ENCODE measurements at regions not wholly inside any gene's neighbourhood (a gene's known extent, or its start where the extent isn't known, plus 50 kb on each side); places are given as distances from the start of the nearest gene placed in this dataset.
"Not testable (repeated sequence)": the region's sequence is repeated elsewhere in the genome, so short reads cannot be mapped to it uniquely, and the experiment has no call there.

DNA sequence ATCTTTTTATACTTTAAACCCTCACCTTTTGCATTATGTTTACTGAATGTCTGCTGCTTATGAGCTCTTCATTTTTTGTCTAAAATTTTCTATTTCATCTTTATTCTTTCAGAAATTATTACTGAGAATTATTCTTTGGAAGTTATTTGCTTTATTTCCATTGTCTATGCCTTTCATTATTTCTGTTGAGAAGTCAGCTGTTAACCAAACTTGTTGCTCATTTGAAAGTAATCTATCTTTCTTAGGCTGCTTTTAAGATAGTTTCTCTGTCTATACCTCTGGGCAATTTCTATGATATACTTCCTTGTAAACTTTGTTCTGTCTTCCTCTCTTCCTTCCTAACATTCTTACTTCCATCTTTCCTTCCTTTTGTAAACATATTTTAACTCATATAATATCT is 1165.9 kb upstream of the CELF2 start:
- H3F3A ChIP-seq (ENCODE audit: insufficient read depth, low read depth), result no peaks in the 10 kb centered on the region
- H3K9me3 ChIP-seq (ENCODE audit: insufficient read depth, low read depth), result no peaks in the 10 kb centered on the region
- ChIA-PET CTCF (no interaction called here), POLR2A (ENCODE audit: unreplicated experiment) (no interaction called here)
- no peak overlapping the region for H2AFZ ChIP-seq
- no peaks in the 10 kb centered on the region for H3K36me3 ChIP-seq (ENCODE audit: low read depth)
- intact Hi-C loops (cut with micrococcal nuclease; ENCODE audit: unreplicated experiment), result no loop called here
- no peaks in the 10 kb centered on the region for H4K20me1 ChIP-seq (ENCODE audit: insufficient read depth)
- H3K27ac ChIP-seq, result no peak overlapping the region
- no peak for DNase-seq
- no peaks in the 10 kb centered on the region for H3K4me1 ChIP-seq (replicated peaks; ENCODE audit: insufficient read depth)
- no peaks in the 10 kb centered on the region for H3K27me3 ChIP-seq (ENCODE audit: insufficient read depth, low read depth)
- no TSS peak for BruUV-seq (replicated peaks)
- H3K79me2 ChIP-seq (ENCODE audit: low read depth), result no peaks in the 10 kb centered on the region
- no peaks in the 10 kb centered on the region for H3K9me2 ChIP-seq (ENCODE audit: insufficient read depth)
- H3K4me3 ChIP-seq, result no peak overlapping the region
- no peak overlapping the region for H3K4me2 ChIP-seq
- no peak for TF ChIP-seq EZH2 (IDR thresholded peaks at IDR 0.05; ENCODE audit: low read depth)
- TF ChIP-seq, protein P1, sequence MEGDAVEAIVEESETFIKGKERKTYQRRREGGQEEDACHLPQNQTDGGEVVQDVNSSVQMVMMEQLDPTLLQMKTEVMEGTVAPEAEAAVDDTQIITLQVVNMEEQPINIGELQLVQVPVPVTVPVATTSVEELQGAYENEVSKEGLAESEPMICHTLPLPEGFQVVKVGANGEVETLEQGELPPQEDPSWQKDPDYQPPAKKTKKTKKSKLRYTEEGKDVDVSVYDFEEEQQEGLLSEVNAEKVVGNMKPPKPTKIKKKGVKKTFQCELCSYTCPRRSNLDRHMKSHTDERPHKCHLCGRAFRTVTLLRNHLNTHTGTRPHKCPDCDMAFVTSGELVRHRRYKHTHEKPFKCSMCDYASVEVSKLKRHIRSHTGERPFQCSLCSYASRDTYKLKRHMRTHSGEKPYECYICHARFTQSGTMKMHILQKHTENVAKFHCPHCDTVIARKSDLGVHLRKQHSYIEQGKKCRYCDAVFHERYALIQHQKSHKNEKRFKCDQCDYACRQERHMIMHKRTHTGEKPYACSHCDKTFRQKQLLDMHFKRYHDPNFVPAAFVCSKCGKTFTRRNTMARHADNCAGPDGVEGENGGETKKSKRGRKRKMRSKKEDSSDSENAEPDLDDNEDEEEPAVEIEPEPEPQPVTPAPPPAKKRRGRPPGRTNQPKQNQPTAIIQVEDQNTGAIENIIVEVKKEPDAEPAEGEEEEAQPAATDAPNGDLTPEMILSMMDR (conservative IDR thresholded peaks at IDR 0.05), result no peak

- Histone ChIP-seq H3K4me2 (no peak overlapping the region), H3K9me3 (ENCODE audit: insufficient read depth, low read depth) (no peaks in the 10 kb centered on the region), H3K4me1 (replicated peaks; ENCODE audit: insufficient read depth) (no peaks in the 10 kb centered on the region), H3K79me2 (ENCODE audit: low read depth) (no peaks in the 10 kb centered on the region), H2AFZ (no peak overlapping the region), H3F3A (ENCODE audit: insufficient read depth, low read depth) (no peaks in the 10 kb centered on the region), H4K20me1 (ENCODE audit: insufficient read depth) (no peaks in the 10 kb centered on the region), H3K9me2 (ENCODE audit: insufficient read depth) (no peaks in the 10 kb centered on the region), H3K4me3 (no peak overlapping the region), H3K27ac (no peak overlapping the region), H3K27me3 (ENCODE audit: insufficient read depth, low read depth) (no peaks in the 10 kb centered on the region), H3K36me3 (ENCODE audit: low read depth) (no peaks in the 10 kb centered on the region)
- POLR2A ChIA-PET (ENCODE audit: unreplicated experiment), result no interaction called here
- DNase-seq, result no peak
- no TSS peak for BruUV-seq (replicated peaks)
- TF ChIP-seq EZH2 (IDR thresholded peaks at IDR 0.05; ENCODE audit: low read depth), result no peak
- TF ChIP-seq, protein P1 (conservative IDR thresholded peaks at IDR 0.05), result no peak
- CTCF ChIA-PET, result no interaction called here
- intact Hi-C loops (cut with micrococcal nuclease; ENCODE audit: unreplicated experiment), result no loop called here
Observed at GRCh38 chr10:9853405-9854355, 1164.0 kb upstream of the CELF2 start.

GRCh38 chr10:9855451-9855850 is 1162.2 kb upstream of the CELF2 start:
- POLR2A ChIA-PET (ENCODE audit: unreplicated experiment), result not testable (repeated sequence)

More at GRCh38 chr10:9855451-9855850, 1162.2 kb upstream of the CELF2 start:
- H3K79me2 ChIP-seq (ENCODE audit: low read depth); H3K4me2 ChIP-seq; DNase-seq; H4K20me1 ChIP-seq (ENCODE audit: insufficient read depth); intact Hi-C loops (cut with micrococcal nuclease; ENCODE audit: unreplicated experiment); H3K4me1 ChIP-seq (replicated peaks; ENCODE audit: insufficient read depth); BruUV-seq (replicated peaks); CTCF ChIA-PET; H2AFZ ChIP-seq; H3K36me3 ChIP-seq (ENCODE audit: low read depth); H3K4me3 ChIP-seq; H3K9me2 ChIP-seq (ENCODE audit: insufficient read depth); H3K27ac ChIP-seq; H3K27me3 ChIP-seq (ENCODE audit: insufficient read depth, low read depth); H3K9me3 ChIP-seq (ENCODE audit: insufficient read depth, low read depth); H3F3A ChIP-seq (ENCODE audit: insufficient read depth, low read depth): not testable (repeated sequence)
